HG03571 (cell line): ENCODE measurements at regions not wholly inside any gene's neighbourhood (a gene's known extent, or its start where the extent isn't known, plus 50 kb on each side); places are given as distances from the start of the nearest gene placed in this dataset.
"Not testable (repeated sequence)": the region's sequence is repeated elsewhere in the genome, so short reads cannot be mapped to it uniquely, and the experiment has no call there.

Experiments used
- ATAC-seq: cut with Tn5 transposase; IDR thresholded peaks from one replicate; pipeline ENCODE4 v1.9.1; 2021; ENCODE audit not compliant: unreplicated experiment

- ATAC-seq = no peak
These were observed 99.6 kb upstream of the LYZL1 start for GRCh38 chr10:29189256-29189655.

DNA sequence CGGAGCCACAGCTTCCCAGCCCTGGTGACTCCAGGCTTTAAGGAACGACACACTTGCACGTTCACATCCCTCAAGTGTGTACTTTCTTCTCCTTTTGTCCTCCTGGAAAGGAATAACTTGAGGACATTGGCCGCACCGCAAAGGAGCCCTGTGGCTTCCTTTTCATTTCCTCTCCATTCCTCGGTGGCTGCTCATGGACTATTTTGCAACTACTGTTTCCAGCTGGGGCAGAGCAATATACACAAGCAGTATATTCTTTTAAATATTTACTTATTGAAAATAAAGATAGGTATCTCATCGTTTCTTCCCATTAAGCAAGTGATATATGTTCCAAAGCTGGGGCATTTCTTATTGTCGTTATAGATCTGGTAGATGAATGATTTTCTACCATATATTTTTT is 97.2 kb upstream of the LYZL1 start:
- no peak for ATAC-seq

GRCh38 chr10:29199339-29199738 is 89.5 kb upstream of the LYZL1 start:
- no peak for ATAC-seq

- no peak for ATAC-seq
These were observed 88.8 kb upstream of the LYZL1 start for GRCh38 chr10:29199941-29200679.

GRCh38 chr10:29202386-29202940 is 86.4 kb upstream of the LYZL1 start:
- no peak for ATAC-seq

- ATAC-seq = no peak
These were observed 85.4 kb upstream of the LYZL1 start for GRCh38 chr10:29203432-29203831.

DNA sequence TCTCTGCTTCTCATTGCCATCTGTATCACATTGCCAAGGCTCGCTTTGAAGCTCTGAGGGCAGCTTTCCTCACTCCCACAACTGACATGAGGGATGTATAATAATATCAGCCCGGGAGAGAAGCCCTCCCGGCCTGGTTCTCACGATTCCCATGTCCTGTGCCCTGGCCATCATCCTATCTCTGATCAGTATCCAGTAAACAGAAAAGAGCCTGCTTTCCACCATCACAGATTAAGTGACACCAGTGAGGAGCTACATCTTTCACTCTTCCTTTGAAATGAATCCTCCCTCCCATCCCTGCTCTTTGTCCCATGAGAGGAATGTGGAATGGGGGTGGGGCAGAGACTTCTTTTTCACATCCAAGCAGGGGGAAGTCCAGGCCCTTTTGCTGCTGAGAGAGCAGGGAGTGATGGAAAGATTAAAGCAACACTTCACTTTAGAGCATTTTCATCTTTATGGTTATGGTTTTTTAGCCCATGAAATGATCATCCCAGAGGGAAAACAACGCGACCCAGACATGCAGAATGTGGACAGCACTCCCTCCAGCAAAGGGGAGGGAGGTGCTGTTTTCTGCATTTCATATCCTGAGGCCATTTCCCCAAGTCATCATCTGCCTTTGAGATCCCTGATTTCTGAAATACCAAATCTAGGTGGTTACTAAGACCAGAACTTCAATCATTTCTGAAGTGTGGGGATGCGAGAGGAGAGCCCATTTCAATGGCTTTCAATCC is 84.6 kb upstream of the LYZL1 start:
- ATAC-seq = no peak

- ATAC-seq = no peak
These were observed 83.1 kb upstream of the LYZL1 start for GRCh38 chr10:29205787-29206186.

- no peak for ATAC-seq
These were observed 80.0 kb upstream of the LYZL1 start for GRCh38 chr10:29208845-29209244.

GRCh38 chr10:29209830-29210229 is 79.0 kb upstream of the LYZL1 start:
- ATAC-seq = no peak

DNA sequence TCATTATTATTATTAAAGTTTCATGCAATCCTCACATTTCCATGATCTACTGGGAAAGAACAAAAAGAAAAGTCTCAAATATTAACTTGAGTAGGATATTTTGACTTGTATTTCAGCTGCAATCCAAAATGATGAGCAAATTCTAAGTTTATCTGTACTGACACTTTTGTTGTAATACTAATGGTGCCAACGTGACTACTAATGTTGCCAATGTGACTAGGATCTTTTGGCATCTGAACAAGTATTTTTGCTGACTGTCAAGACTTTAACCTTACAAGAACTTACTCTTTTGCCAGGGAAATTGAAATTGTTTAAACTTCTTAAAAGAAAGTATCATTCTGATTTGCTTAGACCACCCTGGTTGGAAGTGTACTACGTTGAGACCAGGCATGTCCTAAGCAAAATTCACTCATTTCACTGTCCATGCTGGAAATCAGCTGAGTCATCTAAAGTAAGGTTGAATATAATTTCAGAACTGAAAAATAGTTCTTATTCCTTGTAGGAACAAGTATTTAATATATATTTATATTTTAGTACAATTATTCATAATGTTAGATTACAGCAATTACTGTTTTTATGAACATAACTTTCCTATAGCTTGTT is 78.5 kb upstream of the LYZL1 start:
- no peak for ATAC-seq

DNA sequence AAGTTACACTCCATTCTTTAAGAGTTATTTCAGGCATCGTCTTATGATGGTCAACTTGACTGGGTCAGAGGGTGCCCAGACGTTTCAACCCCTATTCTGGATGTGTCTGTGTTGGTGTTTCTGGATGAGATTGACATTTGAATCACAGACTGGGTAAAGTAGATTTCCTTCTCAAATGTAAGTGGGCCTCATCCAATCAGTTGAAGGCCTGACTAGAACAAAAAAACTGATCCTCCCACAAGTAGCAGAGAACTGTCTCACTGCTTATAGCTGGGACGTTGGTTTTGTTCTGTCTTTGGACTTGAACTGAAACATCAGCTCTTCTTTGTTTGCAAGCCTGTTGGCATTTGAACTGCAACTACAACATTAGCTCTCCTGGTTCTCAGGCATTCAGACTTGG is 76.3 kb upstream of the LYZL1 start:
- no peak for ATAC-seq

DNA sequence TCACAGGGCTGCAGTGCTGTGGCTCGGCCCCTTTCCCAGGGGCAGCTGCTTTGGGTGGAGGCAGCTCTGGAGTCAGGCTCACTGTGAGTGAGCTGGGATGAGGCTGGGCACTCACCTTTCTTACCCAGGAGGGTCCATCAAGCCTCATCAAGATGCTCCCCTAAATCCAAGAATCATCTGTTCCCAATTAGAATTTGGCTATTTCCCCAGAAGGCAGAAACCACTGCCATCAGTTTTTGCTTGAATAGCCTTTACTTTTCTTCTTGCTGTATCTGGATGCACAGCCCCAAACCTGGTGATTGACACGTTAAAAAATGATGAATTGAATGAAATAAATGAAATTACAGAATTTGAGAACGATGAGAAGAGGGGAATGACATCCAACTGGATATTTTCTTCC is 74.3 kb upstream of the LYZL1 start:
- ATAC-seq = no peak

GRCh38 chr10:29217292-29217738 is 71.6 kb upstream of the LYZL1 start:
- ATAC-seq = no peak

DNA sequence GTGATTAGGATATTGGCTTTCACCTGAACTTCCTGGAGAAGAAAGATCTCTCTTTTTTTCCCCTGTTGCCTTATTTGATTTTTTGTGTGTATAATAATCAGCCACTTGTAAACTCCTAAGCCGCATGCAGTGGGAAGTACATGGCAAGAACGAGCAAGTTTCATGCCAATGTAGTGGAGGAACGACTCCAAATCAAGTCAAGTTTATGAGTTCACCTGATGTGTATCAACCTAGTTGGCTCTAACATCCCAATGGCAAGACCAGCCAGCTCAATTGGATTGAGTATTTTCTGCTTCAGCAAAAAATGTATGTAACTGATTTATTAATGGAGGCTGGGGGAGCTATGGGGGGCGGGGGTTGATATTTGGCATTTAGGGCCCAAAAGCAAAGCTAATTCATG is 65.5 kb upstream of the LYZL1 start:
- ATAC-seq = no peak

DNA sequence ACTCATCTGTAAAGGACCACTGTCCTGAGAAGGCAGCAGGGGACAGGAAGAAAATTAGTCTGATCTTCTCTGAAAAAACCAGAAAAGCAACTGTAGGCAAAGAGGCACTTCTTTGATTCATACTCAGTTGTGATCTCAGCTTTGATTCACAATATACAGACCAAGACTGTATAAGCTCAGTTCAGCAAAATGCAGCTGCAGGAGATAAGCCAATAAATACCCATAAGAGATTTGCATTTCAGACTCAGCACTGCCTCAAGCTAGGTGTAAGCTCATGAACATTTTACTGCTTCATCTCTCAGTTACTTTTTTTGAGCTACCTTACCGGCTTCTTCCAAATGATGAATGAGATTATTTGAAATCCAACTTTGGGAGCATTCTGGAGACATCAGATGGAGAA is 64.2 kb upstream of the LYZL1 start:
- no peak for ATAC-seq

GRCh38 chr10:29227201-29227600 is 61.7 kb upstream of the LYZL1 start:
- no peak for ATAC-seq

- no peak for ATAC-seq
These were observed 60.3 kb upstream of the LYZL1 start for GRCh38 chr10:29228562-29228961.

- no peak for ATAC-seq
These were observed 59.6 kb upstream of the LYZL1 start for GRCh38 chr10:29229258-29229705.

GRCh38 chr10:29236910-29237309 is 52.0 kb upstream of the LYZL1 start:
- not testable (repeated sequence) for ATAC-seq

GRCh38 chr10:29237786-29238185 is 51.1 kb upstream of the LYZL1 start:
- ATAC-seq = no peak
